Left cardiac atrium (tissue), 4 donors: ENCODE measurements at regions not wholly inside any gene's neighbourhood (a gene's known extent, or its start where the extent isn't known, plus 50 kb on each side); places are given as distances from the start of the nearest gene placed in this dataset.

Experiments
- ATAC-seq, 2 donors: fragments of 200-7000 bp; cut with Tn5 transposase; one replicate each; pipeline ENCODE4 v1.9.1; 2020; ENCODE audit warnings: mild to moderate bottlenecking in 2 of 2, moderate library complexity in 2 of 2
- DNase-seq: peaks from one replicate; pipeline ENCODE4 v3.0.0-alpha.2; 2020
- intact Hi-C, 2 donors: fragments of 100-400 bp; cut with DNase I; formaldehyde crosslinking; loops; one replicate each; pipeline versions ENCODE4 v1.14.1 to v1.15.1; 2022 to 2023
- donor health status: DM: no; HTN: yes; CAD: no.
- donor health status: DM: no; HTN: yes; CAD: no; lungs with severe emphysema.
- donor health status: DM: yes; HTN: yes; CAD: no.
- donor health status: Dilated cardiomyopathy.

- DNase-seq: no peak
- ATAC-seq: no peak
- intact Hi-C loops: no loop called here
Measured at GRCh38 chr1:58108783-58109182, 437.7 kb downstream of the OMA1 start.

GRCh38 chr1:58107943-58108342 lies 438.6 kb downstream of the OMA1 start:
- ATAC-seq (no peak), DNase-seq (no peak)
- intact Hi-C loops: no loop called here

- intact Hi-C loops: no loop called here
- ATAC-seq (no peak), DNase-seq (no peak)
Measured at GRCh38 chr1:58104960-58105359, 441.6 kb downstream of the OMA1 start.

GRCh38 chr1:58096714-58097113 lies 449.8 kb downstream of the OMA1 start:
- intact Hi-C loops: no loop called here
- ATAC-seq (no peak), DNase-seq (no peak)

- intact Hi-C loops: no loop called here
- DNase-seq (no peak), ATAC-seq (no peak)
Measured at GRCh38 chr1:58095183-58095582, 451.3 kb downstream of the OMA1 start.

- ATAC-seq (no peak), DNase-seq (no peak)
- intact Hi-C loops: no loop called here
Measured at GRCh38 chr1:58094221-58094620, 452.3 kb downstream of the OMA1 start.

GRCh38 chr1:58090640-58091039 lies 455.9 kb downstream of the OMA1 start:
- intact Hi-C loops: no loop called here
- no peak for ATAC-seq
- no peak for DNase-seq

- intact Hi-C loops: no loop called here
- no peak for DNase-seq
- peak in 1 of 2 donors; percentile 77 for ATAC-seq
Measured at GRCh38 chr1:58089898-58090534, 456.5 kb downstream of the OMA1 start.

GRCh38 chr1:58084266-58084665 lies 462.3 kb downstream of the OMA1 start:
- ATAC-seq (no peak), DNase-seq (no peak)
- intact Hi-C loops: no loop called here

- no peak for DNase-seq
- ATAC-seq: no peak
- intact Hi-C loops: no loop called here
Measured at GRCh38 chr1:58082596-58082995, 463.9 kb downstream of the OMA1 start.

- no peak for ATAC-seq
- intact Hi-C loops: no loop called here
- DNase-seq: no peak
Measured at GRCh38 chr1:58076258-58076657, 470.3 kb downstream of the OMA1 start.

GRCh38 chr1:58075188-58075578 lies 471.3 kb downstream of the OMA1 start:
- intact Hi-C loops: no loop called here
- peak; percentile 30 to 70 for ATAC-seq
- DNase-seq: no peak

GRCh38 chr1:58072450-58072849 lies 474.1 kb downstream of the OMA1 start:
- ATAC-seq: no peak
- no peak for DNase-seq
- intact Hi-C loops: no loop called here

- DNase-seq (no peak), ATAC-seq (no peak)
- intact Hi-C loops: no loop called here
Measured at GRCh38 chr1:58067082-58067481, 479.4 kb downstream of the OMA1 start.

- intact Hi-C loops: no loop called here
- DNase-seq: no peak
- ATAC-seq: no peak
Measured at GRCh38 chr1:58065520-58065919, 481.0 kb downstream of the OMA1 start.

GRCh38 chr1:58064166-58064565 lies 482.4 kb downstream of the OMA1 start:
- ATAC-seq (no peak), DNase-seq (no peak)
- intact Hi-C loops: no loop called here

- DNase-seq (no peak), ATAC-seq (no peak)
- intact Hi-C loops: no loop called here
Measured at GRCh38 chr1:58063095-58063494, 483.4 kb downstream of the OMA1 start.

GRCh38 chr1:58062635-58063034 lies 483.9 kb downstream of the OMA1 start:
- intact Hi-C loops: no loop called here
- no peak for DNase-seq
- ATAC-seq: no peak

GRCh38 chr1:58060559-58061170 lies 485.9 kb downstream of the OMA1 start:
- ATAC-seq (no peak), DNase-seq (peak; percentile 27)
- intact Hi-C loops: no loop called here

- intact Hi-C loops: no loop called here
Measured at GRCh38 chr1:58059789-58060188, 486.7 kb downstream of the OMA1 start.

GRCh38 chr1:58058323-58058722 lies 488.2 kb downstream of the OMA1 start:
- DNase-seq: no peak
- intact Hi-C loops: no loop called here
- ATAC-seq: no peak

More at GRCh38 chr1:58059789-58060188, 486.7 kb downstream of the OMA1 start:
- DNase-seq (no peak), ATAC-seq (no peak)
